Osteocyte (in vitro differentiated cells): ENCODE measurements at regions not wholly inside any gene's neighbourhood (a gene's known extent, or its start where the extent isn't known, plus 50 kb on each side); places are given as distances from the start of the nearest gene placed in this dataset.

Source experiments
- DNase-seq: peaks from one replicate; pipeline ENCODE4 v3.0.0; 2021; ENCODE audit warnings: mixed read lengths; ENCODE audit not compliant: unreplicated experiment; ENCODE audit errors: extremely low spot score
- H3K27ac Mint-ChIP-seq: one replicate; pipeline ENCODE4 v1.8.0; 2021; ENCODE audit warnings: mild to moderate bottlenecking, mixed read lengths; ENCODE audit not compliant: unreplicated experiment
- H3K27me3 Mint-ChIP-seq: one replicate; pipeline ENCODE4 v1.8.0; 2021; ENCODE audit warnings: mixed read lengths; ENCODE audit not compliant: unreplicated experiment
- H3K36me3 Mint-ChIP-seq: one replicate; pipeline ENCODE4 v1.8.0; 2021; ENCODE audit warnings: mixed read lengths; ENCODE audit not compliant: unreplicated experiment
- H3K4me1 Mint-ChIP-seq: one replicate; pipeline ENCODE4 v1.8.0; 2021; ENCODE audit warnings: mixed read lengths; ENCODE audit not compliant: unreplicated experiment
- H3K4me3 Mint-ChIP-seq: one replicate; pipeline ENCODE4 v1.8.0; 2021; ENCODE audit warnings: mild to moderate bottlenecking, moderate library complexity, mixed read lengths; ENCODE audit not compliant: unreplicated experiment
- H3K9me3 Mint-ChIP-seq: one replicate; pipeline ENCODE4 v1.8.0; 2021; ENCODE audit warnings: mixed read lengths; ENCODE audit not compliant: unreplicated experiment
- CTCF ChIP-seq: fragments of 200-600 bp; sonication (generic); IDR thresholded peaks from 2 replicates; pipeline ENCODE4 v1.5.0; 2021; ENCODE audit warnings: antibody characterized with exemption, mild to moderate bottlenecking, moderate library complexity

GRCh38 chr10:35906155-35906554 is 264.1 kb upstream of the FZD8 start:
- DNase-seq = no peak
- Mint-ChIP-seq H3K27me3 (no peaks in the 10 kb centered on the region), H3K27ac (no peak overlapping the region), H3K36me3 (no peaks in the 10 kb centered on the region), H3K4me1 (peaks cover 25% of the 10 kb centered on the region), H3K9me3 (no peaks in the 10 kb centered on the region), H3K4me3 (no peak overlapping the region)
- TF ChIP-seq CTCF = no peak

GRCh38 chr10:35903021-35903420 is 260.9 kb upstream of the FZD8 start:
- Mint-ChIP-seq H3K9me3 (no peaks in the 10 kb centered on the region), H3K4me3 (no peak overlapping the region), H3K36me3 (no peaks in the 10 kb centered on the region), H3K27me3 (no peaks in the 10 kb centered on the region), H3K27ac (no peak overlapping the region), H3K4me1 (peaks cover 11% of the 10 kb centered on the region)
- TF ChIP-seq CTCF = no peak
- DNase-seq = no peak

- DNase-seq = no peak
- peaks cover 23% of the 10 kb centered on the region for H3K4me1 Mint-ChIP-seq
- no peaks in the 10 kb centered on the region for H3K27me3 Mint-ChIP-seq
- H3K9me3 Mint-ChIP-seq = peaks cover 7% of the 10 kb centered on the region
- no peak overlapping the region for H3K27ac Mint-ChIP-seq
- H3K36me3 Mint-ChIP-seq = no peaks in the 10 kb centered on the region
- H3K4me3 Mint-ChIP-seq = no peak overlapping the region
- TF ChIP-seq CTCF = no peak
Observed at GRCh38 chr10:35898716-35899440, 256.8 kb upstream of the FZD8 start.

GRCh38 chr10:35896001-35896400 is 253.9 kb upstream of the FZD8 start:
- no peak overlapping the region for H3K4me3 Mint-ChIP-seq

GRCh38 chr10:35895331-35895730 is 253.2 kb upstream of the FZD8 start:
- H3K27ac Mint-ChIP-seq = no peak overlapping the region
- H3K27me3 Mint-ChIP-seq = no peaks in the 10 kb centered on the region

More at GRCh38 chr10:35896001-35896400, 253.9 kb upstream of the FZD8 start:
- Mint-ChIP-seq H3K27me3 (no peaks in the 10 kb centered on the region), H3K9me3 (peaks cover 8% of the 10 kb centered on the region), H3K4me1 (peaks cover 23% of the 10 kb centered on the region), H3K27ac (no peak overlapping the region), H3K36me3 (no peaks in the 10 kb centered on the region)
- no peak for DNase-seq
- TF ChIP-seq CTCF = no peak

More at GRCh38 chr10:35895331-35895730, 253.2 kb upstream of the FZD8 start:
- Mint-ChIP-seq H3K36me3 (no peaks in the 10 kb centered on the region), H3K9me3 (peaks cover 8% of the 10 kb centered on the region), H3K4me1 (peaks cover 23% of the 10 kb centered on the region), H3K4me3 (no peak overlapping the region)
- no peak for TF ChIP-seq CTCF
- DNase-seq = no peak
